GM23248 (cell line): ENCODE measurements at regions not wholly inside any gene's neighbourhood (a gene's known extent, or its start where the extent isn't known, plus 50 kb on each side); places are given as distances from the start of the nearest gene placed in this dataset.

ENCODE experiments used
- DNase-seq: peaks from one replicate; pipeline ENCODE4 v3.0.0-alpha.2; 2015
- H2AFZ ChIP-seq: fragments of 200-600 bp; sonication (generic); 2 replicates; pipeline ENCODE4 v1.6.1; 2016; ENCODE audit warnings: antibody characterized with exemption
- H3F3A ChIP-seq: fragments of 200-600 bp; sonication (generic); 2 replicates; pipeline ENCODE4 v1.6.1; 2016; ENCODE audit warnings: mild to moderate bottlenecking, antibody characterized with exemption, mixed run types; ENCODE audit not compliant: insufficient read depth
- H3K27ac ChIP-seq: fragments of 200-600 bp; sonication (generic); 2 replicates; pipeline ENCODE4 v1.5.1; 2016; ENCODE audit warnings: mild to moderate bottlenecking
- H3K27me3 ChIP-seq: fragments of 200-600 bp; sonication (generic); replicated peaks from 2 replicates; pipeline ENCODE4 v1.6.1; 2016; ENCODE audit warnings: mild to moderate bottlenecking; ENCODE audit not compliant: insufficient read depth
- H3K36me3 ChIP-seq: fragments of 200-600 bp; sonication (generic); 2 replicates; pipeline ENCODE4 v1.6.1; 2016; ENCODE audit warnings: low read depth, mild to moderate bottlenecking
- H3K4me1 ChIP-seq: fragments of 200-600 bp; sonication (generic); 2 replicates; pipeline ENCODE4 v1.6.1; 2016; ENCODE audit warnings: mild to moderate bottlenecking; ENCODE audit not compliant: insufficient read depth
- H3K4me2 ChIP-seq: fragments of 200-600 bp; sonication (generic); one replicate; pipeline ENCODE4 v1.6.1; 2016; ENCODE audit warnings: mild to moderate bottlenecking; ENCODE audit not compliant: unreplicated experiment
- H3K4me3 ChIP-seq: fragments of 200-600 bp; sonication (generic); 2 replicates; pipeline ENCODE4 v1.5.1; 2016; ENCODE audit warnings: mild to moderate bottlenecking
- H3K79me2 ChIP-seq: fragments of 200-600 bp; sonication (generic); 2 replicates; pipeline ENCODE4 v1.6.1; 2016; ENCODE audit warnings: mild to moderate bottlenecking; ENCODE audit not compliant: insufficient read depth
- H3K9ac ChIP-seq: fragments of 200-600 bp; sonication (generic); 2 replicates; pipeline ENCODE4 v1.6.1; 2016; ENCODE audit warnings: mild to moderate bottlenecking
- H3K9me2 ChIP-seq: fragments of 200-600 bp; sonication (generic); 2 replicates; pipeline ENCODE4 v1.6.1; 2016; ENCODE audit warnings: mixed run types, mild to moderate bottlenecking, moderate library complexity; ENCODE audit not compliant: insufficient read depth
- H3K9me3 ChIP-seq: fragments of 200-600 bp; sonication (generic); one replicate; pipeline ENCODE4 v1.6.1; 2017; ENCODE audit warnings: low read depth
- H4K20me1 ChIP-seq: fragments of 200-600 bp; sonication (generic); 2 replicates; pipeline ENCODE4 v1.6.0; 2016; ENCODE audit not compliant: insufficient read depth
- EZH2 ChIP-seq: fragments of 200-600 bp; sonication (generic); IDR thresholded peaks from 2 replicates; pipeline ENCODE4 v1.6.1; 2018; ENCODE audit warnings: antibody characterized with exemption, mild to moderate bottlenecking; ENCODE audit not compliant: insufficient read depth, poor library complexity, severe bottlenecking
- EZH2phosphoT487 ChIP-seq: fragments of 200-600 bp; sonication (generic); IDR thresholded peaks from 2 replicates; pipeline ENCODE4 v1.6.1; 2018; ENCODE audit warnings: antibody characterized with exemption, moderate library complexity, mild to moderate bottlenecking, low read depth; ENCODE audit not compliant: insufficient read depth
- WGBS, 2 experiments: methylation state at CpG; one replicate each; pipeline ENCODE4 v1.1.6; 2015 to 2017; ENCODE audit warnings: low lambda C conversion rate in 2 of 2, low coverage in 1 of 2; ENCODE audit errors: missing lambda C conversion rate in 2 of 2; 5-methylcytosine and 5-hydroxymethylcytosine counted together
- in situ Hi-C: fragments of 300-500 bp; cut with MboI; formaldehyde crosslinking; loops from 2 replicates; pipeline ENCODE4 v1.15.0; 2020

- Histone ChIP-seq H3K9ac (peak overlapping the region; percentile 56), H3K9me3 (no peaks in the 10 kb centered on the region), H3K4me2 (peak overlapping the region; percentile 68), H4K20me1 (no peaks in the 10 kb centered on the region), H3K36me3 (no peaks in the 10 kb centered on the region), H3K27ac (peak overlapping the region; percentile 92), H3K9me2 (no peaks in the 10 kb centered on the region; the same call in 1 of the 2 replicates), H3K27me3 (no peaks in the 10 kb centered on the region), H3K4me1 (peaks cover 46% of the 10 kb centered on the region), H2AFZ (no peak overlapping the region), H3F3A (peaks cover 28% of the 10 kb centered on the region), H3K4me3 (0 out of 2 replicates have a peak overlapping the region, but pooled peaks have one; percentile 28), H3K79me2 (0 out of 2 replicates have a peak, but pooled peaks cover 10% of the 10 kb centered on the region)
- TF ChIP-seq EZH2 (no peak), EZH2phosphoT487 (no peak)
- in situ Hi-C loops = no loop called here
- peak; percentile 85 for DNase-seq
- 40 to 42% methylated on average over 2 of the region's 2 CpGs for WGBS, 2 experiments
Measured at GRCh38 chr12:46430340-46430948, 57.9 kb upstream of the SLC38A2 start.
